Body of pancreas (tissue), 4 donors: ENCODE measurements at regions not wholly inside any gene's neighbourhood (a gene's known extent, or its start where the extent isn't known, plus 50 kb on each side); places are given as distances from the start of the nearest gene placed in this dataset.

ENCODE experiments used
- ATAC-seq: fragments of 150-250 bp; one replicate; pipeline ENCODE4 v1.9.1; 2016
- DNase-seq, 4 donors: peaks; one replicate each; pipeline ENCODE4 v3.0.0-alpha.2; 2019
- H3K27ac ChIP-seq, 4 donors: fragments of 200-600 bp; sonication (generic); 1 replicate in 3 of 4; 2 replicates in 1 of 4; pipeline versions ENCODE4 v1.5.1 to v1.6.1; 2016 to 2019; ENCODE audit warnings: mild to moderate bottlenecking in 1 of 4, mixed read lengths in 1 of 4, moderate library complexity in 1 of 4
- H3K27me3 ChIP-seq, 2 donors: fragments of 200-600 bp; sonication (generic); one replicate each; pipeline ENCODE4 v1.6.0; 2016; ENCODE audit warnings: mild to moderate bottlenecking in 1 of 2
- H3K36me3 ChIP-seq, 2 donors: fragments of 200-600 bp; sonication (generic); replicated peaks in 1 of 2; 2 replicates each; pipeline ENCODE4 v1.5.1; 2016; ENCODE audit warnings: low read depth in 2 of 2; ENCODE audit not compliant: insufficient read depth in 1 of 2
- H3K4me1 ChIP-seq: fragments of 200-600 bp; sonication (generic); one replicate; pipeline ENCODE4 v1.6.0; 2016
- H3K4me3 ChIP-seq, 2 donors: fragments of 200-600 bp; sonication (generic); 1 replicate in 1 of 2; 2 replicates in 1 of 2; pipeline ENCODE4 v1.5.1; 2016 to 2019
- H3K9me3 ChIP-seq, 3 donors: fragments of 200-600 bp; sonication (generic); 1 replicate in 2 of 3; 2 replicates in 1 of 3; pipeline ENCODE4 v1.5.1; 2016
- POLR2A ChIP-seq, 3 donors: fragments of 450-650 bp; IDR thresholded peaks; one replicate each; pipeline ENCODE4 v1.6.1; 2016; ENCODE audit warnings: antibody characterized with exemption in 3 of 3, mild to moderate bottlenecking in 2 of 3
- WGBS, 2 donors: methylation state at CpG; one replicate each; pipeline ENCODE4 v1.1.5; 2017; 5-methylcytosine and 5-hydroxymethylcytosine counted together
- intact Hi-C: fragments of 100-400 bp; cut with DNase I; formaldehyde crosslinking; loops from one replicate; pipeline ENCODE4 v1.15.1; 2023
- TF ChIP-seq, protein P1 (sequence below), 7 experiments: fragments of 450-650 bp in 4 of 7; fragments of 200-600 bp in 3 of 7; sonication (generic) in 3 of 7; IDR thresholded peaks; one replicate each; pipeline ENCODE4 v1.5.1; 2016 to 2019; ENCODE audit warnings: antibody characterized with exemption in 7 of 7

DNA sequence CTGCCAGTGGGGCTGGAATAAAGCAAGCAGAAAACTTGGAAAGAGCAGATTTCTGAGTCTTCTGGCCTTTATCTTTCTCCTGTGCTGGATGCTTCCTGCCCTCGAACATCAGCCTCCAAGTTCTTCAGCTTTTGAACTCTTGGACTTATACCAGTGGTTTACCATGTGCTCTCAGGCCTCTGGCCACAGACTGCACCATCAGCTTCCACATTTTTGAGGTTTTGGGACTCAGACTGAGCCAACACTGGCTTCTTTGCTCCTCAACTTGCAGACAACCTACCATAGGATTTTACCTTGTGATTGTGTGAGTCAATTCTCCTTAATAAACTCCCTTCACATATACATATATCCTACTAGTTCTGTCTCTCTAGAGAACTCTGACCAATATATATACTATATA lies 706.6 kb downstream of the NR2F2 start:
- no peaks in the 10 kb centered on the region for H3K36me3 ChIP-seq
- H3K9me3 ChIP-seq: no peaks in the 10 kb centered on the region
- no peak for DNase-seq
- intact Hi-C loops: no loop called here
- no peak overlapping the region for H3K27ac ChIP-seq
- TF ChIP-seq POLR2A (IDR thresholded peaks at IDR 0.05): no peak
- TF ChIP-seq, protein P1, sequence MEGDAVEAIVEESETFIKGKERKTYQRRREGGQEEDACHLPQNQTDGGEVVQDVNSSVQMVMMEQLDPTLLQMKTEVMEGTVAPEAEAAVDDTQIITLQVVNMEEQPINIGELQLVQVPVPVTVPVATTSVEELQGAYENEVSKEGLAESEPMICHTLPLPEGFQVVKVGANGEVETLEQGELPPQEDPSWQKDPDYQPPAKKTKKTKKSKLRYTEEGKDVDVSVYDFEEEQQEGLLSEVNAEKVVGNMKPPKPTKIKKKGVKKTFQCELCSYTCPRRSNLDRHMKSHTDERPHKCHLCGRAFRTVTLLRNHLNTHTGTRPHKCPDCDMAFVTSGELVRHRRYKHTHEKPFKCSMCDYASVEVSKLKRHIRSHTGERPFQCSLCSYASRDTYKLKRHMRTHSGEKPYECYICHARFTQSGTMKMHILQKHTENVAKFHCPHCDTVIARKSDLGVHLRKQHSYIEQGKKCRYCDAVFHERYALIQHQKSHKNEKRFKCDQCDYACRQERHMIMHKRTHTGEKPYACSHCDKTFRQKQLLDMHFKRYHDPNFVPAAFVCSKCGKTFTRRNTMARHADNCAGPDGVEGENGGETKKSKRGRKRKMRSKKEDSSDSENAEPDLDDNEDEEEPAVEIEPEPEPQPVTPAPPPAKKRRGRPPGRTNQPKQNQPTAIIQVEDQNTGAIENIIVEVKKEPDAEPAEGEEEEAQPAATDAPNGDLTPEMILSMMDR (IDR thresholded peaks at IDR 0.05): no peak
- no peak overlapping the region for H3K4me3 ChIP-seq
- no peak for ATAC-seq
- H3K27me3 ChIP-seq: no peaks in the 10 kb centered on the region
- no peaks in the 10 kb centered on the region for H3K4me1 ChIP-seq
- 45 to 57% methylated on average over 1 of the region's 1 CpG for WGBS, 2 donors

DNA sequence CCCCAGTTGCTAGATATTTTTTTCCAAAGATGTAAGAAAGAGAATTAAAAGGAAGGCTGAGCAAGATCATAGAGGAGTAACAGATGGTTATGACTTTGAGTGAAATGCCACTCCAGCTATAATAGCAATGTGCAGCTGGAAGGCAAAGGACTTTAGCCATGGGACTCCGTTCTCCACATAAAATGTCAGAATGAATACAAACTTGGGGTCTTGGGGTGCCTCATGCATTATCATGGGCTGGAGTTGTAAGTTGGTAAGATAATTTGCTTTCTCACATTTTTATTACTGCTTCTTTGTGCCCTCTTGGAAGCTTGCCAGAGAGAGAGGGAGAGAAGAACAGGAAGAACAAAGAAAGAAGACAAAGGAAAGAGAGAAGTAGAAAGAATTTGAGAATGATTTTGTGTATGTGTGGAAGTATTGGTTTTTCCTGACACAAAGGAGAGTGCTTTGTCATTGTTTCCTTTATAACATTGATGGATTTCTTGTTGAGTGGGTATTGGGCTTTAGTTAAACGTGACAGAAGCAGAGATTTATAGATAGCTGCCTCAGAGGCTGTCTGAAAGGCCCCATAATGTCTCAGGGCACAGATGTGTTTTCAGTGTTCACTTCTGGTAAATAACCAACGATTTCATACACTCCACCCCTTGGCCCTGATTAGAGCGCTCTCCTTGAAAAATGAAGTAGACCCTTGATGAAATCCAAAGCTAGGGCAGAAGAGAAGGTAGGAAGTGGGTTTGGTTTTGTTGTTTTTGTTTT lies 715.3 kb downstream of the NR2F2 start:
- intact Hi-C loops: no loop called here
- Histone ChIP-seq H3K4me3 (no peak overlapping the region), H3K27me3 (no peaks in the 10 kb centered on the region), H3K27ac (no peak overlapping the region), H3K9me3 (no peaks in the 10 kb centered on the region), H3K4me1 (no peaks in the 10 kb centered on the region), H3K36me3 (no peaks in the 10 kb centered on the region)
- no peak for DNase-seq
- no peak for ATAC-seq
- TF ChIP-seq, protein P1 (IDR thresholded peaks at IDR 0.05): no peak
- TF ChIP-seq POLR2A (IDR thresholded peaks at IDR 0.05): no peak
- 54 to 57% methylated on average over 4 of the region's 4 CpGs for WGBS, 2 donors

DNA sequence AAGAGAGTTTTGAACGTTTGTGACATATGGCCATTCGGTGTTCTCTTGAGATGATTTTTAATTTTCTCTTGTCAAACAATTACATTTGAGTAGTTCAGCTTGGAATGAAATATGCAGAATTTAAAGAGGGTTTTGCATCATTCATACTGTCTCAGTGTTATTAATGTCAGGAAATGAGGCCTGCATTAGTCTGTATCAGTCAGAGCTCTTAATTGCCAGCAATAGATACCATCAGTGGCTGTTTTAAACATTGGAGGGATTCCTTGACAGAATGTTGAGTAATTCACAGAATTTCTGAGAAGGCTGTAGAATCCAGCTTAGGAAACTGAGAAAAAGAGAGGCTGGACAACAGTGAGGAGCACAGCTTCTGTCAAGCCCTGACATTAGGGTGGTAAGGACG lies 722.0 kb downstream of the NR2F2 start:
- Histone ChIP-seq H3K4me1 (no peaks in the 10 kb centered on the region), H3K36me3 (no peaks in the 10 kb centered on the region), H3K27me3 (no peaks in the 10 kb centered on the region), H3K27ac (no peak overlapping the region), H3K4me3 (no peak overlapping the region), H3K9me3 (no peaks in the 10 kb centered on the region)
- ATAC-seq (no peak), DNase-seq (no peak)
- intact Hi-C loops: no loop called here
- no peak for TF ChIP-seq POLR2A (IDR thresholded peaks at IDR 0.05)
- TF ChIP-seq, protein P1 (IDR thresholded peaks at IDR 0.05): no peak
- 52 to 58% methylated on average over 3 of the region's 3 CpGs for WGBS, 2 donors

DNA sequence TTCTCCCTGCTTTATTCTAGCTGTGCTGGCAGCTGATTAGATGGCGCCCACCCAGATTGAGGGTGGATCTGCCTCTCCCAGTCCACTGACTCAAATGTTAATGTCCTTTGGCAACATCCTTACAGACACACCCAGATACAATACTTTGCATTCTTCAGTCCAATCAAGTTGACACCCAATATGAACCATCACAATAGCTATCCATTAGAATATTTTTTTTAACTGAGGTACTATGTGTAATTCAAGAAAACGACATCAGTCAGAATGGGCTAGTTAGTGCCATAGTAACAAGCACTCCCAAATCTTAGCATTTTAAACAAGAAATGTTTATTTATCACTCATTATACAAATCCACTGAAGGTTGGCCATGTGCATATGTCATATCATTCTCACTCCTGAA lies 723.1 kb downstream of the NR2F2 start:
- 32 to 75% methylated on average over 2 of the region's 2 CpGs for WGBS, 2 donors
- H3K27ac ChIP-seq: no peak overlapping the region
- no peaks in the 10 kb centered on the region for H3K36me3 ChIP-seq
- no peak for ATAC-seq
- no peak for DNase-seq
- H3K27me3 ChIP-seq: no peaks in the 10 kb centered on the region
- no peaks in the 10 kb centered on the region for H3K9me3 ChIP-seq
- H3K4me3 ChIP-seq: no peak overlapping the region
- no peak for TF ChIP-seq POLR2A (IDR thresholded peaks at IDR 0.05)
- TF ChIP-seq, protein P1 (IDR thresholded peaks at IDR 0.05): no peak
- no peaks in the 10 kb centered on the region for H3K4me1 ChIP-seq
- intact Hi-C loops: no loop called here

DNA sequence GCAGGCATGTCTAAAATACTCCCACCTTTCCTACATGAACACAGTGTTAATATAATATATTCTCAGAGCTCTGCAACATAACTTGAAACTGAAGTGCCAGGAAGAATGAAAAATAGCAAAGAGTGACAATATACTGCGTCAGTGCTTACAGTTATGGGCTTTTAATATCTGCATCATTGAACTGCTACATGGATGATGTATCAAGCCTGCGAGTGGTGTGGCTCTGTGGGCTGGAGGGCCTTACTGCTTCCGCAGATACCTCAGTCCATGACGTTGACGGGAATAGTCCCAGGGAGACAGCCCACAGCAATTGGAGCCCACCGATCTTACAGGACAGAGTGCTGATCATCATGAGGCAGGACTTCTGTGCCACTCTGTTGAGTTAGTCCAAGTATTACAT lies 727.0 kb downstream of the NR2F2 start:
- Histone ChIP-seq H3K36me3 (no peaks in the 10 kb centered on the region), H3K4me3 (no peak overlapping the region), H3K4me1 (no peaks in the 10 kb centered on the region), H3K27ac (no peak overlapping the region), H3K27me3 (no peaks in the 10 kb centered on the region), H3K9me3 (no peaks in the 10 kb centered on the region)
- ATAC-seq (no peak), DNase-seq (no peak)
- TF ChIP-seq, protein P1 (IDR thresholded peaks at IDR 0.05): no peak
- no peak for TF ChIP-seq POLR2A (IDR thresholded peaks at IDR 0.05)
- 76 to 80% methylated on average over 6 of the region's 6 CpGs for WGBS, 2 donors
- intact Hi-C loops: no loop called here
